Spleen (tissue), 7 donors: ENCODE measurements at regions not wholly inside any gene's neighbourhood (a gene's known extent, or its start where the extent isn't known, plus 50 kb on each side); places are given as distances from the start of the nearest gene placed in this dataset.

Source experiments
- POLR2A ChIP-seq, 3 donors: fragments of 450-650 bp; IDR thresholded peaks; one replicate each; pipeline ENCODE4 v1.5.1; 2017; ENCODE audit warnings: antibody characterized with exemption in 3 of 3, mild to moderate bottlenecking in 1 of 3
- TF ChIP-seq, protein P1 (sequence below), 11 experiments: fragments of 200-600 bp in 7 of 11; fragments of 450-650 bp in 4 of 11; sonication (generic) in 4 of 11; IDR thresholded peaks in 8 of 11; conservative IDR thresholded peaks in 3 of 11; 1 replicate in 7 of 11; 2 replicates in 4 of 11; pipeline versions ENCODE4 v1.4.0 to v1.8.0; 2016 to 2021; ENCODE audit warnings: antibody characterized with exemption in 11 of 11, inconsistent platforms in 4 of 11, mild to moderate bottlenecking in 1 of 11
- donor health status: DM: no; HTN: no; CAD: no; lungs with moderate emphysema.
- donor health status: DM: no; HTN: no; CAD: no.
- donor health status: DM: no; HTN: no; CAD: no.

DNA sequence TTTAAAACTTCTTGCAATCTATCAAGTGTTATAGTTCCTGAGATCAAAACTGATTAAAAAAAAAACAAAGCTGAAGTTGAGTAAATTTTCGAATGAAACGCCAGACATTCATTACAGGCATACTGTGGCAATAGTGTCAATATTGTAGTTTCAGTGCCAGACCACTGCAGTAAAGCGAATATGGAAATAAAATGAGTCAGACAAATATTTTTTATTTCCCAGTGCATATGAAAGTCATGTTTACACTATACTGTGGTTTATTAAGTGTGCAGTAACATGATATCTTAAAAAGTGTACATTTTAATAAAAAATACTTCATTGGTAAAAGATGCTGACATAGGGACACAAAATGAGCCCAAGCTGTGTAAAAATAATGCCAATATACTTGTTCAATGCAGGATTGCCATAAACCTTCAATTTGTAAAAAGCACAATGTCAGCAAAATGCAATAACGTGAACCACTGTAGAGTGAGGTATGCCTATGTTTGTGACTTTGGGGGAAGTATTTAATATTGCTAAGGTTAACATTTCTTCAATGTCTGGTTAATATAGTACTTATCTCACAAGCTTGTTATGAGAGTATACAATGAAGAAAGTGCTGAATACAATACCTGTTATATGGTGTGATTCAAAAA, 1473.9 kb upstream of the GBE1 start:
- TF ChIP-seq, protein P1, sequence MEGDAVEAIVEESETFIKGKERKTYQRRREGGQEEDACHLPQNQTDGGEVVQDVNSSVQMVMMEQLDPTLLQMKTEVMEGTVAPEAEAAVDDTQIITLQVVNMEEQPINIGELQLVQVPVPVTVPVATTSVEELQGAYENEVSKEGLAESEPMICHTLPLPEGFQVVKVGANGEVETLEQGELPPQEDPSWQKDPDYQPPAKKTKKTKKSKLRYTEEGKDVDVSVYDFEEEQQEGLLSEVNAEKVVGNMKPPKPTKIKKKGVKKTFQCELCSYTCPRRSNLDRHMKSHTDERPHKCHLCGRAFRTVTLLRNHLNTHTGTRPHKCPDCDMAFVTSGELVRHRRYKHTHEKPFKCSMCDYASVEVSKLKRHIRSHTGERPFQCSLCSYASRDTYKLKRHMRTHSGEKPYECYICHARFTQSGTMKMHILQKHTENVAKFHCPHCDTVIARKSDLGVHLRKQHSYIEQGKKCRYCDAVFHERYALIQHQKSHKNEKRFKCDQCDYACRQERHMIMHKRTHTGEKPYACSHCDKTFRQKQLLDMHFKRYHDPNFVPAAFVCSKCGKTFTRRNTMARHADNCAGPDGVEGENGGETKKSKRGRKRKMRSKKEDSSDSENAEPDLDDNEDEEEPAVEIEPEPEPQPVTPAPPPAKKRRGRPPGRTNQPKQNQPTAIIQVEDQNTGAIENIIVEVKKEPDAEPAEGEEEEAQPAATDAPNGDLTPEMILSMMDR (IDR thresholded peaks at IDR 0.05 in 8 of 11, conservative IDR thresholded peaks at IDR 0.05 in 3 of 11) = no peak
- TF ChIP-seq POLR2A (IDR thresholded peaks at IDR 0.05) = no peak
